T47D (cell line): ENCODE measurements at regions not wholly inside any gene's neighbourhood (a gene's known extent, or its start where the extent isn't known, plus 50 kb on each side); places are given as distances from the start of the nearest gene placed in this dataset.

Source experiments
- DNase-seq, 2 experiments: peaks; one replicate each; pipeline versions ENCODE4 v3.0.0 to v3.0.0-alpha.2; 2011 to 2012; ENCODE audit warnings: low read depth in 1 of 2, low spot score in 1 of 2
- JUND ChIP-seq: IDR thresholded peaks from 2 replicates; pipeline ENCODE4 v1.6.1; 2012; ENCODE audit warnings: low read depth
- in situ Hi-C: cut with HindIII; loops from 2 replicates; pipeline ENCODE4 v1.10.0; 2016; ENCODE audit warnings: low sequenced_read_pairs, low pct_unique_long_range_greater_than_20kb

GRCh38 chr3:117114517-117115265 is 405.1 kb downstream of the TUSC7 start:
- TF ChIP-seq JUND = no peak
- DNase-seq = no peak
- in situ Hi-C loops = no loop called here

- no peak for TF ChIP-seq JUND
- DNase-seq = peak in 1 of 2 experiments; percentile 12
- in situ Hi-C loops = no loop called here
Measured at GRCh38 chr3:117117188-117117936, 407.8 kb downstream of the TUSC7 start.

DNA sequence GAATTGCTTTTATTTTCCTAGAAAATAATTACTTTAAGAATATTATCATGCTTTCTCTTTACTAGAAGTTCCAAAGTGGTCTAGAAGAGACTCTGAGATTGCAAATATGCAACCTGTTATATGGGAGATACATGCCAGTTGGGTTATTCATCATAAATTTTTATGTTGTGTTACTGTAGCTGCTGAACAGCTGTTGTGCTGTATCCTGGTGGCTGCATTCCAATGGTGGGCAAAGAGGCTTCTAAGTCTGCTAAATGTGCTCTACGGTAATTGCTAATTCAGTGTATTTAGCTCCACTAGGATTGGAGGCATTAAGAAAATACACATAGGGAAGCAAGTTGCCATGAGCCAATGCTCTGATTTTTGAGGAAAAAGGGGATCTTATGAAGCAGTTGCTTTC is 409.0 kb downstream of the TUSC7 start:
- in situ Hi-C loops = no loop called here
- TF ChIP-seq JUND = no peak
- DNase-seq = no peak

DNA sequence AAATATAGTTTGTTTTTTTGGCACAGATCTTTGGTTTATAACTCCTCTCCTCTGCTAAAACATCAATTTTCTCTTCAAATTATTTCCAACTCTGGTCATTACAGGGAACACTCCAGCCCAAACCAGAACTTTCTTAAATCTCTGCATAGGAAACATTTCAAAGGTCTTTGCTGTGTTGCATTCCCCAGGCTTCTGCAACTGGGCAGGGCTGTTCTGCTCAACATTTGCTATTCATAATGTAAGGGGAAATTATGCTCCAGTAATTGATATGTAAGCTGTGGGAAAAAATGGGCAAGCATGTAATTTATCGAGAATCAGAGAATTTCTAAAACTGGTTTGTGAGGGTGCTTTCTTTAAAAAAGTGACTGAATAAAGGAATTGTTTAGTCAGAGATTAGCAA is 410.4 kb downstream of the TUSC7 start:
- in situ Hi-C loops = no loop called here
- DNase-seq = no peak
- no peak for TF ChIP-seq JUND

DNA sequence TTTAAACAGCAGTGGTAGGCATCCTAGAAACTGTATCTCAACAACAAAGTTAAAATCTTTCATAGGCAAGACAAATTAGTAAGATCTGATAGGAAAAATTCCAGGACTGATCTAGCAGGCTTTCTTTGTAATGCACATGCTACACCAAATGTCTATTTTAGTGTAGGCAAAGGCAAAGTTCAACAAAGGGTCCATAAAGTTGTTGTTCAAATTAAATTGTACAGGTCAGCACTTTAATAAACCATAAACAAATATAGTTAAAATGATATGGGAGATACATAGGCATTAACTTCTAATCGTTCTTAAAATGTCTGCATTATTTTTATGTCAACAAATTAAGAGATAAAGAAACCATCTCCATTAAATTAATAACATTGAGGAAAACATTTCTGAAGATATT is 413.0 kb downstream of the TUSC7 start:
- DNase-seq = no peak
- TF ChIP-seq JUND = no peak
- in situ Hi-C loops = no loop called here

DNA sequence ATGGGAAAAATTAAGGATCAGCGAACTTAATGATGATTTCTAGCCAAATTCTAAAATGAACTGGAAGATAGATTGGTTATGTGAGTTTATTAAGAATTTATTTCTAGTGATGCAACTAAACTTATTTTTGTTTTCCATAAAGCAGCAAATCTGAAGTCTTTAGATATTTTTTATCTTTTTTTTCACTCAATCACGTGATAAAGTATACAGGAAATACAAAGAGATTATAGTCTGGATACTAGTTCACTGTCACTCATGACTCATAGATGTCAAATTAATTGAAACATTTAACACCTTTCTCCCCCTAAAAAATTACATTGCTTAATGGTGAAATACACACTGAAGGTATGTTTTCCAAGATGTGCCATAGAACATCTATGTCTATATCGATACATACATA is 416.9 kb downstream of the TUSC7 start:
- in situ Hi-C loops = no loop called here
- TF ChIP-seq JUND = no peak
- DNase-seq = no peak

DNA sequence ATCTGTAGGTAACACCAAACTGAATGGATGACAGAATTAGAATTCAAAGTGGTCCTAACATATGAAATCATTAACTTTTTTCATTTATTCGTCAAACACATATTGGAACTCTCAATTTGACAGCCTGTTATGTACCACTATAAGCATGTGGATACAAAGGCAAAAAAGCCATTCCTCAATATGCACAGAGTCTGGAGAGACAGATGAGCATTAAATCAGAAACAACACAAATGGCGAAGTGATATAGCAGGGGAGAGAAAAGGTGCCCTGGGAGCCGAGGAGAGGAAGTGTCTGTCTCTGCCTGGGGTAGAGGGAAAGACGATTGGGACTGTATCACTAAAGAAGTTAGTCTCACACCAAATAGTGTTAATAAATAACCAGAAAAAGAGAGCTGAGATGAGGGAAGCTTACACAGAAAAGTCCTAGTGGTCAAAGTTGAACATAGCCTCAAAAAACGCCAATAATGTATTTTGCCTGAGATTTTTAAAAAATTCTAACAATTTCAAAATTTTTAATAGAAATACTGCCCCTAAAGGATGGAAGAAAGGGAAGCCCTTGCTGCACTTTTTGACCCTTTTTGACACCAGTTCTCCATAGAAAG is 417.5 kb downstream of the TUSC7 start:
- no peak for DNase-seq
- no peak for TF ChIP-seq JUND
- in situ Hi-C loops = no loop called here

GRCh38 chr3:117128133-117128532 is 418.6 kb downstream of the TUSC7 start:
- no peak for DNase-seq
- TF ChIP-seq JUND = no peak
- in situ Hi-C loops = no loop called here

- in situ Hi-C loops = no loop called here
- no peak for TF ChIP-seq JUND
- no peak for DNase-seq
Measured at GRCh38 chr3:117128872-117129271, 419.3 kb downstream of the TUSC7 start.

DNA sequence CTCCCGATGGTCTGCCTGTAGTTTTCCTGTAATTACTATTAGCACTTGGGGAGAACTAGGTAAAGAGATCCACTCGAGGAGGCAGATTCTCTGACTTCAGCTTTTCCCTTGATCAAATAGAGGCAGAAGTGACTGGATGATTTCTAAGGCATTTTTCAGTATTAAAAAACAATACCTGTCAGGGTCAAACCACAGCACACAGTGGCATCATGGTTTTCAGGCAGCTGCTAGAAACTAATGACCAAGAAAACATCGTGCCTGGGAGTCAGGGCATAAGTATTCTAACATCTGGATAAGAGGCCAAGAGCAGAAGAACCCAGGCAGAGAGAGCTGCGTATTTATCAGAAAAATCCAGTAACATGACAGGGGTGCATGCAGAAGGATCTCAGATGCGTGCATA is 419.9 kb downstream of the TUSC7 start:
- no peak for DNase-seq
- no peak for TF ChIP-seq JUND
- in situ Hi-C loops = no loop called here

GRCh38 chr3:117130222-117130621 is 420.6 kb downstream of the TUSC7 start:
- no peak for TF ChIP-seq JUND
- in situ Hi-C loops = no loop called here
- DNase-seq = no peak

DNA sequence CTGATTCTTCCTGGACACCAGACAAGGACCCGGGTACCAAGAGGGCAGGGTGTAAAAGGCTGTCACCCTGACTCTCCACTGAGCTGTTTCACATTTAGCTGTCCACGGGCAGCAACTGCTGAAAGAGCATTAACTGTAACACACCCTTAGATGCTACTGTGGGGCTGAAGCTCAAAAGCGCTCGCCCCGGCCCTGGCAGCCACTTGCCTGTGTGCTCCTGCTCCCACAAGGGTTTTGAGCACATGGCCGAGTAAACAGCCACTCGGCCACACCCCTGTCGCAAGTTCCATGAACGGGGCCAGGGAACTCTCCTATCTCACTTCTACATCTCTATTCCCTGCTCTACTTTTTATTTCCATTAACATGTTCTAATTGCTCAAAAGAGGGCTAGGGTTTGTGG is 421.7 kb downstream of the TUSC7 start:
- in situ Hi-C loops = no loop called here
- no peak for TF ChIP-seq JUND
- no peak for DNase-seq

DNA sequence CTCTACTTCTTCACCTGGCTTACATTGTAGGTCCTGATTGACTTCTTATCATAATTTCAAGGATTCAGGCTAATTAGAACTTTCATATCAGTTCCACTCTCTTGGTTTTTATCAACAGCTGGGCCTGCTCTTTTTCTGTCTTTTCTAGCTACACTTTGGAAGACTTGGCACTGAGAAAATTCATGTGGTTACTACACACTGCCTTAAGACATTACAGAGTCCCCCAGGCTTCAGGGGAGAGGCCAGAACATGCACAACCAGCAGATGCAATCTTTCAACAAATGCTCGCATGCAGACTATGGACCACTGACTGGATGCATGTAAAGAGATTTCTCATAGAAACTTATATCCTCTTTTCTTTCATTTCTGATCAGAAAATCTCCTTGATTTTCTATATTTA is 423.5 kb downstream of the TUSC7 start:
- TF ChIP-seq JUND = no peak
- in situ Hi-C loops = no loop called here
- DNase-seq = no peak

DNA sequence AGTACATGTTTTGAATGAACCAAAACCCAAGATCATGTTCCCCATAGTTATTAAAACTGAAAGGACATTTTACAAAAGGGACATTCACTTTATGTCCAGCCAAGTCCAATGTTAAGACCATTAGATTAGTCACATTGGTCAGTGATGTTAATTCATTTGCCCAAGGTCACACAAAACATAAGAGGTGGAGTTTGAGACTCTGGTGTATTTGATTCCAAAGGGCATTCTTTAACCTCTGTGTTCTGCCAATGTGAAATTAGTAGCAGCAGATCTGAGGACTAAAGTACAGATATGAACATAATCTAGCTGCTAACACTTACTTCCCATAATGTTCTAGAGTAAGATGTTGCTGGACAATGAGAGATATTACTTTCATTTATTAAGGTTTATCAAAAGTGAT is 425.6 kb downstream of the TUSC7 start:
- DNase-seq = no peak
- TF ChIP-seq JUND = no peak
- in situ Hi-C loops = no loop called here
